Tibial nerve (tissue), 4 donors: ENCODE measurements at regions not wholly inside any gene's neighbourhood (a gene's known extent, or its start where the extent isn't known, plus 50 kb on each side); places are given as distances from the start of the nearest gene placed in this dataset.

Experiments used
- CTCF ChIP-seq, 5 experiments: fragments of 200-600 bp in 3 of 5; fragments of 450-650 bp in 2 of 5; sonication (generic) in 3 of 5; IDR thresholded peaks; one replicate each; pipeline ENCODE4 v1.5.1; 2016 to 2019; ENCODE audit warnings: antibody characterized with exemption in 5 of 5, mild to moderate bottlenecking in 3 of 5, moderate library complexity in 2 of 5
- EP300 ChIP-seq, 2 donors: sonication (generic); formaldehyde crosslinking; IDR thresholded peaks; one replicate each; pipeline ENCODE4 v1.6.1; 2017; ENCODE audit warnings: antibody characterized with exemption in 2 of 2, mild to moderate bottlenecking in 1 of 2
- POLR2A ChIP-seq, 2 donors: fragments of 450-650 bp; IDR thresholded peaks; one replicate each; pipeline ENCODE4 v1.6.1; 2017; ENCODE audit warnings: antibody characterized with exemption in 2 of 2, mild to moderate bottlenecking in 2 of 2, moderate library complexity in 2 of 2

DNA sequence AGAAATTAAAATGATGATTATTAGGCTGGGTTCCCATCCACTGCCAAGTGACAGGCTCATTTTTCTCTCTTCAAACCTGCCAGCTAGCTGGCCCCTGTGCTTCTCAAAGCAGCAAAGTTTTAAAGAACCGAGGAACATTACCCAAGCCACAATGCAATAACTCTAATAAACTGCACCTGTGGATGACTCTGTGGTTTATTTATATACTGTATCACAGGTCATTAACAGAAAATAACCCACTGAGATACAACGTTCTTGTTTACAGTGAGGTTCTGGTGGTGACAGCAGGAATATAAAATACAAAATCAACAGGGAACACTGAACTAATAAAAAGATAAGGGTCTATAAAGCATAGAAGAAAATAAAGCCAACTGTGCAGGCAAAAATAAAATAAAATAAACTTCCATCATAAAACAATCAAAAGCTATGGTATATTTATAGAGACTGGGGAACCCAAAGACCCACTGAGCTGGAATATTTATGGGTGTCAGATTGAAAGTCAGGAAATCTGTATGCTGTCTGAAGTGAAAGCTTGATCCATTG lies 472.9 kb downstream of the NOVA1 start:
- no peak for TF ChIP-seq CTCF (IDR thresholded peaks at IDR 0.05)
- no peak for TF ChIP-seq EP300 (IDR thresholded peaks at IDR 0.05)
- no peak for TF ChIP-seq POLR2A (IDR thresholded peaks at IDR 0.05)
